Fibroblast of lung (primary cell): ENCODE measurements at regions not wholly inside any gene's neighbourhood (a gene's known extent, or its start where the extent isn't known, plus 50 kb on each side); places are given as distances from the start of the nearest gene placed in this dataset.

Experiments used
- DNase-seq, 2 donors: peaks; one replicate each; pipeline versions ENCODE4 v3.0.0 to v3.0.0-alpha.2; 2010; ENCODE audit warnings: low read depth in 2 of 2
- H2AFZ ChIP-seq: 2 replicates; pipeline ENCODE4 v1.5.1; 2012; ENCODE audit warnings: low read length, control low read depth, inconsistent platforms
- H3K27ac ChIP-seq: 2 replicates; pipeline ENCODE4 v1.5.1; 2011; ENCODE audit warnings: low read length, control low read depth; ENCODE audit not compliant: insufficient read depth
- H3K27me3 ChIP-seq: 2 replicates; pipeline ENCODE4 v1.5.1; 2011; ENCODE audit warnings: mild to moderate bottlenecking, low read length; ENCODE audit not compliant: control insufficient read depth, insufficient read depth
- H3K36me3 ChIP-seq: 2 replicates; pipeline ENCODE4 v1.5.1; 2011; ENCODE audit warnings: low read length; ENCODE audit not compliant: control insufficient read depth, insufficient read depth
- H3K4me1 ChIP-seq: 2 replicates; pipeline ENCODE4 v1.5.1; 2011; ENCODE audit warnings: low read length; ENCODE audit not compliant: control insufficient read depth, insufficient read depth; ENCODE audit errors: extremely low read depth
- H3K4me2 ChIP-seq: 2 replicates; pipeline ENCODE4 v1.5.1; 2011; ENCODE audit warnings: low read length, control low read depth; ENCODE audit not compliant: insufficient read depth; ENCODE audit errors: extremely low read depth
- H3K4me3 ChIP-seq, 4 experiments: fragments of 200-600 bp in 1 of 4; sonication (generic) in 1 of 4; replicated peaks in 1 of 4; 2 replicates each; pipeline ENCODE4 v1.5.1; 2011 to 2016; ENCODE audit warnings: low read length in 4 of 4, low read depth in 3 of 4, mild to moderate bottlenecking in 3 of 4, control low read depth in 2 of 4, inconsistent platforms in 1 of 4, mixed read lengths in 1 of 4; ENCODE audit not compliant: insufficient read depth in 1 of 4; ENCODE audit errors: control extremely low read depth in 1 of 4
- H3K79me2 ChIP-seq: 2 replicates; pipeline ENCODE4 v1.5.1; 2012; ENCODE audit warnings: mild to moderate bottlenecking, low read length, inconsistent platforms; ENCODE audit not compliant: control insufficient read depth, insufficient read depth
- H3K9ac ChIP-seq: 2 replicates; pipeline ENCODE4 v1.5.1; 2011; ENCODE audit warnings: mild to moderate bottlenecking, low read length, control low read depth; ENCODE audit not compliant: insufficient read depth
- H3K9me3 ChIP-seq: 2 replicates; pipeline ENCODE4 v1.5.1; 2012; ENCODE audit warnings: low read depth, low read length; ENCODE audit not compliant: control insufficient read depth, insufficient read depth
- H4K20me1 ChIP-seq: 2 replicates; pipeline ENCODE4 v1.5.1; 2011; ENCODE audit warnings: low read length; ENCODE audit not compliant: control insufficient read depth, insufficient read depth; ENCODE audit errors: extremely low read depth
- EZH2 ChIP-seq: IDR thresholded peaks from 2 replicates; pipeline ENCODE4 v1.5.1; 2012; ENCODE audit warnings: low read length, control low read depth, mild to moderate bottlenecking; ENCODE audit errors: missing control alignments
- TF ChIP-seq, protein P1 (sequence below), 2 donors: IDR thresholded peaks in 1 of 2; conservative IDR thresholded peaks in 1 of 2; 1 replicate in 1 of 2; 2 replicates in 1 of 2; pipeline ENCODE4 v1.5.1; 2011 to 2012; ENCODE audit warnings: low read length in 2 of 2, control low read depth in 1 of 2, inconsistent platforms in 1 of 2, low read depth in 1 of 2, mild to moderate bottlenecking in 1 of 2

DNA sequence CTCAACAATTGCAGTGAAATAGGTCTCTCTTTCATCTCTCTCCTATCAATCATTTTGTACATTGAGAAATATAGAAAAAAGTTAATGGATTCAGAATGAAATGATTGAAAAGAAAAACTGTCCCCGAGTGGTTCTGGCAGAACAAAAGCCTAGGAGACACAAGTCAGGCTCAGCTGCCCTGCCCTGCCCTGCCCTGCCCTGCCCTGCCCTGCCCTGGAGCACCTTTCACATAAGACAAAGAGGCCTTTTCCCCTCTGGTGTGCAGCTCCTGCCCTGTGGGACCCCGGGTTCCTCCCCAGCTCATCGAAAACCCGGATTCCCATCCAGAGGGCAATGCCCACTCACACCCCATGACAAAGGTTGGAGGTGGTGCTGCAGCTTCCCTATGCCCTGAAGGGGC lies 94.7 kb downstream of the TEX26 start:
- H4K20me1 ChIP-seq: no peaks in the 10 kb centered on the region
- H3K4me1 ChIP-seq: no peaks in the 10 kb centered on the region
- no peak overlapping the region for H3K27ac ChIP-seq
- no peaks in the 10 kb centered on the region for H3K79me2 ChIP-seq
- H3K9me3 ChIP-seq: no peaks in the 10 kb centered on the region
- peaks cover 6% of the 10 kb centered on the region for H3K27me3 ChIP-seq
- no peak overlapping the region for H3K4me3 ChIP-seq
- no peak overlapping the region for H3K9ac ChIP-seq
- TF ChIP-seq, protein P1, sequence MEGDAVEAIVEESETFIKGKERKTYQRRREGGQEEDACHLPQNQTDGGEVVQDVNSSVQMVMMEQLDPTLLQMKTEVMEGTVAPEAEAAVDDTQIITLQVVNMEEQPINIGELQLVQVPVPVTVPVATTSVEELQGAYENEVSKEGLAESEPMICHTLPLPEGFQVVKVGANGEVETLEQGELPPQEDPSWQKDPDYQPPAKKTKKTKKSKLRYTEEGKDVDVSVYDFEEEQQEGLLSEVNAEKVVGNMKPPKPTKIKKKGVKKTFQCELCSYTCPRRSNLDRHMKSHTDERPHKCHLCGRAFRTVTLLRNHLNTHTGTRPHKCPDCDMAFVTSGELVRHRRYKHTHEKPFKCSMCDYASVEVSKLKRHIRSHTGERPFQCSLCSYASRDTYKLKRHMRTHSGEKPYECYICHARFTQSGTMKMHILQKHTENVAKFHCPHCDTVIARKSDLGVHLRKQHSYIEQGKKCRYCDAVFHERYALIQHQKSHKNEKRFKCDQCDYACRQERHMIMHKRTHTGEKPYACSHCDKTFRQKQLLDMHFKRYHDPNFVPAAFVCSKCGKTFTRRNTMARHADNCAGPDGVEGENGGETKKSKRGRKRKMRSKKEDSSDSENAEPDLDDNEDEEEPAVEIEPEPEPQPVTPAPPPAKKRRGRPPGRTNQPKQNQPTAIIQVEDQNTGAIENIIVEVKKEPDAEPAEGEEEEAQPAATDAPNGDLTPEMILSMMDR (conservative IDR thresholded peaks at IDR 0.05 in 1 of 2, IDR thresholded peaks at IDR 0.05 in 1 of 2; ENCODE audit: low read depth in 1 of 2, low read length in 2 of 2): no peak
- no peak for TF ChIP-seq EZH2
- no peak overlapping the region for H3K4me2 ChIP-seq
- DNase-seq: no peak
- no peak overlapping the region for H2AFZ ChIP-seq
- no peaks in the 10 kb centered on the region for H3K36me3 ChIP-seq
